ENCODE measurements at regions not wholly inside any gene's neighbourhood (a gene's known extent, or its start where the extent isn't known, plus 50 kb on each side); places are given as distances from the start of the nearest gene placed in this dataset.

GRCh38 chr12:90174198-90174510, 465.5 kb upstream of the ATP2B1 start:
- intact Hi-C loops (cut with DNase I; ENCODE audit: low total_unique reads) (no loop called here), in situ Hi-C loops (cut with MboI; ENCODE audit: low pct_ligation_motif_present in 1 of 4, low pct_unique_long_range_greater_than_20kb in 1 of 4, low sequenced_read_pairs in 3 of 4) (no loop called here)
- no peak overlapping the region for H3K4me3 ChIP-seq
- DNase-seq: no peak
- H3K36me3 ChIP-seq: no peaks in the 10 kb centered on the region
- no peaks in the 10 kb centered on the region for H3K9me3 ChIP-seq
- no peaks in the 10 kb centered on the region for H3K27me3 ChIP-seq
- H3K27ac ChIP-seq: no peak overlapping the region
- no peaks in the 10 kb centered on the region for H3K4me1 ChIP-seq
- no peak for TF ChIP-seq EP300 (IDR thresholded peaks at IDR 0.05; ENCODE audit: low read depth)
- no peak for TF ChIP-seq CTCF (IDR thresholded peaks at IDR 0.05)
- no peak for TF ChIP-seq POLR2AphosphoS5 (IDR thresholded peaks at IDR 0.05)
- TF ChIP-seq POLR2A (IDR thresholded peaks at IDR 0.05): no peak
- 33 to 48% methylated on average over 1 of the region's 1 CpG for WGBS, 2 donors (ENCODE audit: low coverage in 1 of 2)

GRCh38 chr12:90173499-90174197, 465.0 kb upstream of the ATP2B1 start:
- Histone ChIP-seq H3K4me1 (no peaks in the 10 kb centered on the region), H3K27me3 (no peaks in the 10 kb centered on the region), H3K4me3 (no peak overlapping the region), H3K27ac (no peak overlapping the region), H3K9me3 (no peaks in the 10 kb centered on the region), H3K36me3 (no peaks in the 10 kb centered on the region)
- WGBS, 2 donors (ENCODE audit: low coverage in 1 of 2): 80 to 88% methylated on average over 2 of the region's 2 CpGs
- intact Hi-C loops (cut with DNase I; ENCODE audit: low total_unique reads) (no loop called here), in situ Hi-C loops (cut with MboI; ENCODE audit: low pct_ligation_motif_present in 1 of 4, low pct_unique_long_range_greater_than_20kb in 1 of 4, low sequenced_read_pairs in 3 of 4) (no loop called here)
- no peak for DNase-seq
- TF ChIP-seq EP300 (IDR thresholded peaks at IDR 0.05; ENCODE audit: low read depth) (no peak), CTCF (IDR thresholded peaks at IDR 0.05) (no peak), POLR2AphosphoS5 (IDR thresholded peaks at IDR 0.05) (no peak), POLR2A (IDR thresholded peaks at IDR 0.05) (no peak)

- Histone ChIP-seq H3K27ac (no peak overlapping the region), H3K36me3 (no peaks in the 10 kb centered on the region), H3K9me3 (no peaks in the 10 kb centered on the region), H3K4me3 (no peak overlapping the region), H3K27me3 (no peaks in the 10 kb centered on the region), H3K4me1 (no peaks in the 10 kb centered on the region)
- in situ Hi-C loops (cut with MboI; ENCODE audit: low pct_ligation_motif_present in 1 of 4, low pct_unique_long_range_greater_than_20kb in 1 of 4, low sequenced_read_pairs in 3 of 4) (no loop called here), intact Hi-C loops (cut with DNase I; ENCODE audit: low total_unique reads) (no loop called here)
- TF ChIP-seq POLR2A (IDR thresholded peaks at IDR 0.05) (no peak), CTCF (IDR thresholded peaks at IDR 0.05) (no peak), EP300 (IDR thresholded peaks at IDR 0.05; ENCODE audit: low read depth) (no peak), POLR2AphosphoS5 (IDR thresholded peaks at IDR 0.05) (no peak)
- DNase-seq: no peak
- whole genome bisulfite sequencing, 2 donors (ENCODE audit: low coverage in 1 of 2): 82 to 92% methylated on average over 3 of the region's 3 CpGs
Measured at GRCh38 chr12:90172524-90172923, 463.9 kb upstream of the ATP2B1 start.

- Histone ChIP-seq H3K4me1 (no peaks in the 10 kb centered on the region), H3K27ac (no peak overlapping the region), H3K4me3 (no peak overlapping the region), H3K36me3 (no peaks in the 10 kb centered on the region), H3K9me3 (no peaks in the 10 kb centered on the region), H3K27me3 (no peaks in the 10 kb centered on the region)
- in situ Hi-C loops (cut with MboI; ENCODE audit: low pct_ligation_motif_present in 1 of 4, low pct_unique_long_range_greater_than_20kb in 1 of 4, low sequenced_read_pairs in 3 of 4) (no loop called here), intact Hi-C loops (cut with DNase I; ENCODE audit: low total_unique reads) (no loop called here)
- 89 to 94% methylated on average over 1 of the region's 1 CpG for WGBS, 2 donors (ENCODE audit: low coverage in 1 of 2)
- TF ChIP-seq POLR2AphosphoS5 (IDR thresholded peaks at IDR 0.05): no peak
- TF ChIP-seq POLR2A (IDR thresholded peaks at IDR 0.05): no peak
- TF ChIP-seq EP300 (IDR thresholded peaks at IDR 0.05; ENCODE audit: low read depth): no peak
- no peak for TF ChIP-seq CTCF (IDR thresholded peaks at IDR 0.05)
- DNase-seq: no peak
Measured at GRCh38 chr12:90170740-90171139, 462.1 kb upstream of the ATP2B1 start.

Measured in transverse colon (tissue), 4 donors.